ENCODE measurements at regions not wholly inside any gene's neighbourhood (a gene's known extent, or its start where the extent isn't known, plus 50 kb on each side); places are given as distances from the start of the nearest gene placed in this dataset.
A peak's percentile ranks its signal among the peaks of the same experiment; 100 is the strongest.

DNA sequence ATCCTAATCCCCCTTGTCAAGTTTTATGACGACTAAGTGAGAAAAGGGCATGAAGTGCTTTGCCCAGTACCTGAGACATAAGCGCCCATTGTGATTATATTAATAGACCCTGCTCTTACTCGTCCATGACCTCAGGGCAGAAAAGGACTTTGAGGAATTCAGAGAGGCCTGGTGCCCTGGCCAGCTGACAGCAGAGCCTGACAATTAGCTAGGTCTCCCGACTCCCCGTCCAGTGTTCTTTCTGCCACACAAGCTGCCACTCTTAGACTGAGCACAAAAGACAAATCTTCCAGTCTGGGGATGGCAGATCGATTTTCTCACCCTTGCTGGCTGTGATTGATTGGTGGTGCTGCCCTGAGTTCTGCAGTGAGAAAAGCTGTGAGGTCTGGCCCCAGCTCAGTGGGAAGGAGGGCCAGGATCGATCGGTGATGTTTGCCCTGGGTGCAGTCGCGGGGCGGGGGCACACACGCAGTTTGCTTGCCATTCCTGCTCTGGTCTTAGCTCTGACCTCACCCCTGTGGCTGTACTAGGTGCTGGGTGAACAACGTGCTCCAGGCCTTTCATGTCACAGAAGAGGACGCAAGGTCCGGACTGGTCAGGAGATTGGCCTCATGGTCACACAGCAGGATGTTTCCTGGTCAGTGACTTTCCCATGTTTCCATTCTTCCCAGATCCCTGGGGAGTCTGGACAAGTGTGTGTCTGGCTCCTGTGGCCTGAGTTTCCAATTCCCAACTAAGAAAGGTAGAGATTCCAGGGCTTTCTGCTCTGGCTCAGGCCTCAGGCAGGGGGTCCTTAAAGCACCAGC is 67.4 kb upstream of the TLE3 start:
- DNase-seq: no peak

DNA sequence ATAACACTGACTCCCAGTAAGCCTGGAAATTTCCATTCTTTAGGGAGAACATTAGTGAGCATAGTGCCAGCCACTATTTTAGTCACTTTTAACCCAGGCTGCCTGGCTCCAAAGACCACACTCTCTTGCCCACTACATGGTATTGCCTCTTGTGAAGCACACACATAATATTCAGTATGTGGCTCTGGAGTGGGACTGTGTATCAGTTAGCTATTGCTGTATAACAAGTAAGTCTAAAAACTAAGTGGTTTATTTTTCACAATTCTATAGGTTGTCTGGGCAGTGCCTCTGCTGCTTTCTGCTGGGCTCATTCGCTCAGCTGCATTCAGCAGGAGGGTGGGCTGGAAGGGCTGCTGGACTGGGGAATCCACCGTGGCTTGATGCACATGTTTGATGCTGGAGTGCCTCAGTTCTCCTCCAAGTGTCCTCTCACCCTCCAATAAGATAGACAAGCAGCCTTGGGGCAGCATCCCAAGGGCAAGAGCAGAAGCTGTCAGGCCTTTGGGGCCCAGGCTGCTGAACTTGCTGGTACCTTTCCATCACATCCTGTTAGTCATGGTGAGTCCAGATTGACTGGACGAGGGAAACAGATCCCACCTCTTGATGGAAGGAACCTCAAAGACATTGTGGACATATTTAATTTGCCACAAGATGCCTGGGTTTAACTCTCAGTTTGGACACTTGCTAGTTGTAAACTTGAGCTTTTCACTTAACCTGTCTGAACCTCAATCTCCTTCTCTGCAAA is 66.6 kb upstream of the TLE3 start:
- no peak for DNase-seq

DNA sequence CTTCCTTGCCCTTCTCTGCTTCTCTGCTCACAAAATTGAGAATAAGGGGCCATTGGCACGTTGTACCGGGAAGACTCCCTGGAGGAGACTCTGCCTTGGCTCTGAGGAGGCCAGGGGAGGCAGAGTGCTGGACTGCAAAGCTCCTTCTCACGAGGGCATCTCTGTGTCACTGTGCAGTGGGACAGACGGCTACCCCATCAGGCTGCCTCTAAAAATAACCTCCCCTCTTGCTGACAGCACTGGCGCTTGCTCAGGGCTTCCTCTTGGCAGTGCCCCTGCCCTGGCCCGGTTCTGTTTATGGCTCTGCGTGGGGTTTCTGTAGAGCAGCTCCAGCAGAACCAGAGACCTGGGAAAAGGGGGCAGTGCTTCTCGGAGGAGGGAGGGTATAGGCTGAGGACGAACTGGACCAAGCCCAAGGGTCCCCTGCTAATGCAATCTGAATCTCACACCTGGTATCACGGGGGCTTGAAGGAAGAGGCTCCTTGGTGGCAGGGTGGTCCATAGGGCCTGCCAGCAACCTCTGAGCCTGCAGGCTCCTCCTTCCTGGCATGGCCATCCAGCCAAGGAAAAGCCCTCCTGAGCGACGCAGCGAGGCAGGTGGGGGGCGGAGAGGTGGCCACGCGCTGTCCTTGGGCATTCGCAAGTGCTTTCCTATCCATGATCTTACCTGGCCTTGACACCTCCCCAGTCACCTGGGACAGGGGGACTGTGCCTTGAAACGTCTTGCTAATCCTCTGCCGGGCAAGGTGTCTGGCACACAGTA is 63.3 kb upstream of the TLE3 start:
- no peak for DNase-seq

DNA sequence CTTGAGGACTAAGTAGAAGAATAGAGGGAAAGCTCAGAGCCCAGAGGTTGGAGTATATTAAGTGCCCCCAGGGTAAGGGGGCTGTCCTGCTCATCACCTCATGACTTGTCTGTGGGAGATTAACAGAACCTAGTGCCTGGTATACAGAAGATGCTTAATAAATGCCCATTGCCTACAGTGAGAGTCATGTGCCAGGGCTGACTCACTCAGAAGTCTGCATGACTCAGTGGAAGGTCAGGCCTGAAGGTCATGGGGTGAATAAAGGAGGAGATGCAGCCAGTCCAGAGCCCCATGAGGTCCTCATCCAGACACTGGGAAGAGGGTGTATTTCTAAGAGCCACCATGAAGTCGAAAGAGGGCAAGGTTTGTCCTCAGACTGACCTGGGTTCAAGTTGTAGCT is 62.5 kb upstream of the TLE3 start:
- DNase-seq: no peak

DNA sequence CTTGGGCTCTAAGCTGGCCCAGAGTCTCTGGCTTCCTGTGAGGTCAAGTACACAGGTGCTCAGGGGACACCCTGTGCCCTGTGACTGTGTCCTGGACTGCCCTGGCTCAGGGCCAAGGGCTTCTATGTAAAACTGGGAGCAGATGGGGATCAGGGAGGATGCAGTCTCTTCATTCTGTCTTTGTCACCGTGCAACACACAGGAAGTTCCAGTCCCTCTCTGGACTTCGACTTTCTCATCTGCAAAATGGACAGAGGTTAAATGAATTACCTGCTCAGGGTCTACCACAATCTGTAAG is 61.9 kb upstream of the TLE3 start:
- DNase-seq: no peak

DNA sequence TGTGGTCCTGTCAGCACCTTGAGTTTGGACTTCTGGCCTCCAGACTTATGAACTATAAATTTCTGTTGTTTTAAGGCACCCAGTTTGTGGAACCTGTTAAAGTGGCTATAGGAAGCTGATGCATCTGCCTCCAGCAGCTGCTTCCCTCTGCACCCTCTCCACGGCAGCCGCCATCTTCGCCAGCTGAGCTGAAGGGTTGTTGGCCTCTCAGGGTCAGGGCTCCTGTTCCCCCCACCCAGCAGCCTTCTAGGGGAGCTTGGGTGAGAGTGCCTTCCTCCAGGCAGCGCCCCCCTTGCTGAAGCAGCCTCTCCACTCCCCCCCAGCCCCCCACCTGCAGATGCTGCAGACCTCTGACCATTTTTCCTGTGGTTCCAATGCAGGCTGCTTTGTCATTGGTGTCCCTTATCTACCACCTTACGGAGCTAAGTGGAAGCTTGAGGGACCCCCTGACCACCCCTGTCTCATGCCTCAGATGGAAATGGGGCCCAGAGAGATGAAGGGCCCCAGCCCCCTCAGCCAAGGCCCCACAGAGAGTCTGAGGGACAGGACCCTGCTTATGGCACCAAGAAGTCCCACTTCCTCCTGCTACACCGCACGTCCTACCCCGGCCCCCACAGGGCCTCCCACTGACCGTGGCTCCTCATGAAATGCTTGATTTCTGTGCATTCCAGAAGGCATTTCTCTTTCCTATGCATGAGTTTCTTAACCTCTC is 61.4 kb upstream of the TLE3 start:
- DNase-seq: no peak

DNA sequence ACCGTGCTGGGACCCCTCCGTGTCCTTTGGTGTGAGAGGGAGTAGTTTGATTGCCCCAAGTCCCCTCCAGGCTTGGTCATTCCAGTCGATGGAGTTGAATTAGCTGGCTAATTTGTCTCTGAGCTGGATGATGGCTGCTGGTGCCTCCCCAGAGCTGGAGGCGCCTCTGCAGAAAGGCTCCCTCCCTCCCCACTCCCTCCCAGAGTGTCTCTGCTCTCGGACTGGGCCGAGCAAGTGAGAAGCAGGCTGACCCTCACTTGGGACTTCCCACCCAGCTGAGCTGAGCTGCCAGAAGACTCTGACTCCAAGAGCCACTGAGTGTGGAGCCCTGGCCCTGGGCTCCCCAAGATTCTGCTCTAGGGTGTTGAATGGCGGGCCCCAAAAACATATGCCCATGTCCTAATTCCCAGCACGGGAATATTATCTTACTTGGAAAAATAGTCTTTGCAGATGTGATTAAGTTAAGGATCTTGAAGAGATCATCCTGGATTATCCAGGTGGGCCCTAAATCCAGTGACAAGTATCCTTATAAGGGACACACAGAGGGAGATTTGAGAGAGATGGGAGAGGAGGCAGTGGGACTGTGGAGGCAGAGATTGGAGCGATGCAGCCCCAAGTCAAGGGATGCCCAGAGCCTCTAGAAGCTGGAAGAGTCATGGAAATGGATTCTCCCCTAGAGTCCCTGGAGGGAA is 60.7 kb upstream of the TLE3 start:
- no peak for DNase-seq

DNA sequence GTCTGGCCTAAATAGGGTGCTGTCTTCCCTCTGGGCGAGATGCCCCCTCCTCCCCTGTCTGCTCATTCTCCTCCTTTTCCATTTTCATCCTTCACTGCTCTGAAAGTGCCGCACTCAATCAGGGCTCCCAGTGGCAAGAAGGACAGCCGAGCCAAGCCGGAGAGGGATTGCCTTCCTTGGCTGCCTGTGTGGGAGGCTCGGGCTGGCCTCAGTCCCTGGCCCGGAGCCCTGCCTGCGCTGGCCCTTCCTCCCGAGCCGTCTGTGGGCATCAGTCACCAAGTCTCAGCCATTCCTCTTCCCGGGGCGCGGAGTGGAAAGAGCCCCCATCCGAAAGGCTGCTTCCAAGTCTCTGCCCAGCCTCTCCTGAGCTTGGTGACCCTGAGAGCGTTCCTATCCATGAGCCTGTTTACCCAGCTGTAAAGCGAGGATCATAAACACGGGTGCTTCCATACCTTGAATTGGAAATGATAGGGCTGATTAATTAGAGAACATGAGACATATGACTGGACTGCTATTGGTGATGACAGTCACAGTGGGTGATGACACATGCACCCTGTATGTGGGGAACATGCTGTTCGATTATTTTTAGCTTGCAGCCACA is 59.1 kb upstream of the TLE3 start:
- no peak for DNase-seq

DNA sequence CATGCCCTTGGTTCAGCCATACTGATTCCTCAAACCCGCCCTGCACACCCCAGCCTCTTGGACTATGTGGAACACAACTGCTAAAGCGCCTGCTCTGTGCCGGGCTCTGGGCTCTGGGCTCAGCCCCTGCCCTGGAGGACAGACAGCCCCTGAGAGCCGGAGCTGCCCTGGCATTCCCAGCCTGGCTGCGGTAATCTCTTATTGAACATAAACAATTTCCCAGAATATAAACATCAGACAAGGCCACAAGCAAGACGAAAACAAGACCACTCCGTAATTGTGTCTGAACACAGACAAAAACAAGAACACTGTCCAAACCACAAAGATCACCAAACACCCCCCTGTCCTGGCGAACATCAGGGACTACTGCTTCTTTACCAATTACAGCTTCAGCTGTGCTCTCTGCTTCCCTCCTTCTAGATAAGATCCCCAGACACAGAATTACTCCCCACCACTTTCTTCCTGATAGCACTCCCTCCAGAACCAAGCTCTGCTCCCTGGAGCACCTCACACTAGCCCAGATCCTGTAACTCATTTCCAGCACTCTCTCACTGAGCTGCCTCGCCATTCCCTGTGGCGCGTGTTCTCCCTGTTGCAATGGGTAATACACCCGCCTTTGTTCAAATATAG is 57.1 kb upstream of the TLE3 start:
- DNase-seq: no peak

DNA sequence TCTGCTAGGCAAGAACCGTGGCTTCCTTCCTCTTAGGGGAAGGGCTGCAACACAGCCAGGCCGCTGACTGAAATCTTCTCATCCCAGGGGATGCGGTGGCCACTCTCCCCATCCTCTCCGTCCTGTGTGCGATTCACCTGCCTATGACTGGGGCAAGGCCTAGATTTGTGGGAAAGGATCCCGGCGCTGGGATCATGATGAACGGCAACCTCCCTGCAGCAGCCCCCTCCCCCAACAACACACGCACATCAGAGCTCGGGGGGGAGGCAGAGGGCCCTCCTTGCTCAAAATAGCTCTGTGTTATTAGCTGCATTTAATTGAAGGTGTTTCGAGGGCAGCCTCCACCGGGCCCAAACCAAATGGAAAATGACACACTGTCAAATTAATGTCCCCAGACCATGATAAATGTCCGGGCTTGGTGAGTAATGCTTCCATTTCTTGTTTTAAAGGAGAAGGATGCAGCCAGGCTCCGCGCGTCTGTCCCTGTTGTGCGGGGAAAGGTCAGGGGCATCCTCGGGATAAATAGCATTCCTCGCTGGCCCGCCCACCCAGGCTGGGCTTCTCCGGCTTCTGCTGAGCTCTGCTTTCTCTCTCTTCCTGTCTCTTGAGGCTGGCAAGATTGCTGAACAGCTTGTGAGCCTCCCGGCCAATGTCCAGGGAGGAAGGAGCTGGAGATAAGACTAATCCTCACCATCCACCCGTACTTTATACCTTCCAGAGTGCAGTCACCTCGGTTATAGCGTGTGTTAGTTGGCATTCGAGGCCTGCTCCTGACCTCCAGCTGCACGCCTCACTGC is 56.4 kb upstream of the TLE3 start:
- DNase-seq: no peak

DNA sequence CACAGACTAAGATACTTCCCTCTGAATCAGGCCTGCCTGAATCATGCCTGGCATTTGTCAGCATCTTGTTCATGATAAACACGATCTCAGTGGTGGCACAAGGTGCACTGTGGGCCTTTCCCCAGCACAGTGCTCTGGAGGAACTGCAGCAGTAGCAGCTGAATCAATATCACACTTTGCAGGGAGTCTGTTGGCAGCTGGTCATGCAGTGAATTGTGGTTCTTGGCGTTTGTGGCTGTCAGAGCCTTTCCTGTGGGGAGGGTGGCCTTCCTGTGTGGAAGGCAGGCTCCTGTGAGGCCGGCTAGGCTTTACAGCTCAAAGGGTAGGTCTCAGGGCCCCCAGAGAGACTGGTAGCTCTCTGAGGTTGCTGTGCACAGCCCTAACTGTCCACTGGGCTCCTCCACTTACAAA is 54.4 kb upstream of the TLE3 start:
- peak; percentile 90 for DNase-seq

DNA sequence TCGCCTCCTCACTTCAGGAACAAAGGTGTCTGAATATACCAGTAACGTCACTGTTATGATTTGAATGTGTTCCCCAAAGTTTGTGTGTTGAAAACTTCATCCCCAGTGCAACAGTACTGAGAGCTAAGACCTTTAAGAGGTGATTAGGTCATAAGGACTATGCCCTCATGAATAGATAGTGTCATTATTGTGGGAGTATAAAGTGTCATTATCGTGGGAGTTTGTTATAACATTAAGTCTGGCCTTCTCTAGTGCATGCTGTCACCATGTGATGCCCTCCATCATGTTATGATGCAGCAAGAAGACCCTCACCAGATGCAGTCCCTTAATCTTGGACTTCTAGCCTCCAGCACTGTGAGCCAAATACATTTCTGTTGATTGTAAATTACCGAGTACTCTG is 53.7 kb upstream of the TLE3 start:
- no peak for DNase-seq

DNA sequence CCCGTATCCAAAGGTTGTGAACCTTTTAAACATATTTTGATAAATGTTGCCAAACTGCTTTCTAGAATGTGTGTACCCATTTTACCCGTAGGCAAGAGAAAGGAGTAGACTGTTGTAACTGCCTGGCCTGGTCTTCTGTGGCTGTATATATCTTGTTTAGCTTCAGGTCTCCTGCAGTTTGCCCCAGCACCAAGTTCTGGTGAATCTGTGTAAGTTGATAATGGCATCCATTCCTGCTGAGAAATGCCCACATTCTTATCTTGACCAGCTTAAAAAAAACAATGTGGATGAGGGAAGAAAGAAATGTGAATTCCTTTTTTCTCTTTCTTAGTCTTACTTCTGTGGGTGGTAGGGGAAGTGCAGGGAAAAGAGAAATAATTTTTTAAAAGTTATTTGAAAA is 53.3 kb upstream of the TLE3 start:
- no peak for DNase-seq

DNA sequence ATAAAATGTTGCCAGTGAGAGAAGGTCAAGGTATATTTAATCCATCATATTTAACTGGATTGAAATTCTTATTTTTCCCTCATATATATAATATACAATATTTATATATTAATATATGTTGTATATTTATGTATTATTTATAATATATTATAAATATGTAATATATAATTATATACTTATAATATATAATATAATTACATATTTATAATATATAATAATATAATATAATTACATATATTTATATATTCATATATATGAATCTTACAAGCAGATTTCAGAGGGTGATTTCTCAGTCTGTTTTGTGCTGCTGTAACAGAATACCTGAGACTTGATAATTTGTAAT is 52.7 kb upstream of the TLE3 start:
- DNase-seq: no peak

DNA sequence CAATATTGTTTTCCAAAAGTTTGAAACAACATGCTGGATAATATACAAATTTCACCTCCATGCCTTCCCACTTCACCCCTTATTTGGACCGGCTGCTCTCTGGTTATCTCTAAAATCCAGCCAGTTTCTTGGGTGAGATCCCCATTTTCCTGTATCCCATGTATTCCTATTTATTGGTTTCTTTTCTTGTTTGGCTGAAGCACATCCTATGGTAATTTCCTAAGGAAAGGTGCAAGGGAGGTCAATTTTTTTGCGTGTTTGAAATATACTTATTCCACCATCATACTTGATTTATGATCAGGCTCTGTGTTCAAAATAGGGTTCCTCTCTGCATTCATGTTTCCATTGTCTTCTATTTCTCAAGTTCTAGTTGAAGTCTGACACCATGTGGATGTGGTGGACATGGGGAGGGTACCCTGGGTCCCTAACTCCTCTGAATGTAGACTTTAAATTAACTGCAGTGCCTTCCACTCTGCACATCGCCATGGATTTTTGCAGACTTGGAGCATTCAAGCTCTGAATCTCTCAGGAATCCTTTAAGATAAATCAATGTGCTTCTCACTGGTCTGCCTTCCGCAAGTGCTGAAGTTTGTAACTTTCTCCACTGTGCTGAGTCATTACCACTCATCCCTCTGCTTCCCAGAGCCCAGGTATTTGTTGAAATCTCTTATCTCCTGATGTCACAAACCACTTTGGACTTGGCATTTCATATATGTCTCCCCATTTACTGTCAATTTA is 52.1 kb upstream of the TLE3 start:
- no peak for DNase-seq

DNA sequence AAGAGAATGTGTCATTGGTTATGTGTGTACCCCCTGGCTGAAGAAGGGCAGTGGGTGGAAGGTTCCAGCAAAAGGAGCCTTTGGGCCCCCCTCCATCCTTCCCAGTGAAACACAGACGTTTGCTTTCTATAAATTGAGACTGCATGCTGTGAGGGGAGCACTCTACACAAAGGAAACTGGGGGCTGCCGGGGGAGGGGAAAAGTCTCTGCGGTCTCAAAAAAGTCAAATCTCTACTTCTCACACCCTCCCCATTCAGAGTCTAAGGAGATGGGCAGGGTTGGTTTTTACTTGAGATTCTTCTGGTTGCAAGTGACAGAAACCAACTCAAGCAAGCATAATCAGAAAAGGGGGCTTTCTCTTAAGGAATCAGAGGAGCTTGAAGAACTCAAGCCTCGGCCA is 50.1 kb upstream of the TLE3 start:
- DNase-seq: no peak

All from NCI-H2081 treated with DMSO at 0.1 percent for 48 hours (cell line).